Gastroesophageal sphincter (tissue), 3 donors: ENCODE measurements at regions not wholly inside any gene's neighbourhood (a gene's known extent, or its start where the extent isn't known, plus 50 kb on each side); places are given as distances from the start of the nearest gene placed in this dataset.

Experiments used
- CTCF ChIP-seq, 4 experiments: fragments of 200-600 bp in 2 of 4; fragments of 450-650 bp in 2 of 4; sonication (generic) in 1 of 4; IDR thresholded peaks; one replicate each; pipeline ENCODE4 v1.5.1; 2017 to 2019; ENCODE audit warnings: antibody characterized with exemption in 4 of 4, mild to moderate bottlenecking in 2 of 4, moderate library complexity in 2 of 4
- EP300 ChIP-seq: sonication (generic); formaldehyde crosslinking; IDR thresholded peaks from one replicate; pipeline ENCODE4 v1.6.1; 2017; ENCODE audit warnings: antibody characterized with exemption, mild to moderate bottlenecking
- POLR2A ChIP-seq, 2 donors: fragments of 450-650 bp; IDR thresholded peaks; one replicate each; pipeline ENCODE4 v1.6.1; 2017; ENCODE audit warnings: antibody characterized with exemption in 2 of 2, mild to moderate bottlenecking in 2 of 2, moderate library complexity in 1 of 2
- POLR2AphosphoS5 ChIP-seq: sonication (generic); formaldehyde crosslinking; IDR thresholded peaks from one replicate; pipeline ENCODE4 v1.6.1; 2017; ENCODE audit warnings: antibody characterized with exemption

GRCh38 chr1:178033019-178033418 lies 60.9 kb upstream of the RASAL2 start:
- TF ChIP-seq CTCF (IDR thresholded peaks at IDR 0.05) (no peak), POLR2AphosphoS5 (no peak), POLR2A (IDR thresholded peaks at IDR 0.05) (no peak), EP300 (no peak)
